Gastroesophageal sphincter (tissue), 4 donors: ENCODE measurements at regions not wholly inside any gene's neighbourhood (a gene's known extent, or its start where the extent isn't known, plus 50 kb on each side); places are given as distances from the start of the nearest gene placed in this dataset.

Experiments
- ATAC-seq: fragments of 150-250 bp; one replicate; pipeline ENCODE4 v1.9.1; 2016; ENCODE audit warnings: mild to moderate bottlenecking, moderate library complexity
- H3K27ac ChIP-seq, 4 donors: fragments of 200-600 bp; sonication (generic) in 3 of 4; 1 replicate in 3 of 4; 2 replicates in 1 of 4; pipeline ENCODE4 v1.5.1; 2016 to 2019
- H3K27me3 ChIP-seq: fragments of 200-600 bp; sonication (generic); one replicate; pipeline ENCODE4 v1.5.1; 2019
- H3K36me3 ChIP-seq, 2 donors: fragments of 200-600 bp; sonication (generic); one replicate each; pipeline ENCODE4 v1.5.1; 2019; ENCODE audit warnings: control low read depth in 1 of 2
- H3K4me1 ChIP-seq, 3 donors: fragments of 200-600 bp; sonication (generic); 1 replicate in 2 of 3; 2 replicates in 1 of 3; pipeline ENCODE4 v1.5.1; 2016 to 2019; ENCODE audit warnings: control low read depth in 2 of 3
- H3K4me3 ChIP-seq, 2 donors: fragments of 200-600 bp; sonication (generic); one replicate each; pipeline ENCODE4 v1.5.1; 2019; ENCODE audit warnings: mild to moderate bottlenecking in 1 of 2, moderate library complexity in 1 of 2
- H3K9me3 ChIP-seq, 3 donors: fragments of 200-600 bp; sonication (generic); one replicate each; pipeline ENCODE4 v1.5.1; 2017 to 2019; ENCODE audit warnings: control low read depth in 2 of 3
- CTCF ChIP-seq, 4 experiments: fragments of 200-600 bp in 2 of 4; fragments of 450-650 bp in 2 of 4; sonication (generic) in 1 of 4; IDR thresholded peaks; one replicate each; pipeline ENCODE4 v1.5.1; 2017 to 2019; ENCODE audit warnings: antibody characterized with exemption in 4 of 4, mild to moderate bottlenecking in 2 of 4, moderate library complexity in 2 of 4
- EP300 ChIP-seq: sonication (generic); formaldehyde crosslinking; IDR thresholded peaks from one replicate; pipeline ENCODE4 v1.6.1; 2017; ENCODE audit warnings: antibody characterized with exemption, mild to moderate bottlenecking
- POLR2A ChIP-seq, 2 donors: fragments of 450-650 bp; IDR thresholded peaks; one replicate each; pipeline ENCODE4 v1.6.1; 2017; ENCODE audit warnings: antibody characterized with exemption in 2 of 2, mild to moderate bottlenecking in 2 of 2, moderate library complexity in 1 of 2
- POLR2AphosphoS5 ChIP-seq: sonication (generic); formaldehyde crosslinking; IDR thresholded peaks from one replicate; pipeline ENCODE4 v1.6.1; 2017; ENCODE audit warnings: antibody characterized with exemption
- WGBS, 2 donors: methylation state at CpG; one replicate each; pipeline ENCODE4 v1.1.5; 2018; ENCODE audit warnings: low coverage in 1 of 2; 5-methylcytosine and 5-hydroxymethylcytosine counted together

- Histone ChIP-seq H3K36me3 (no peaks in the 10 kb centered on the region), H3K27me3 (no peaks in the 10 kb centered on the region), H3K9me3 (no peaks in the 10 kb centered on the region), H3K4me3 (no peak overlapping the region), H3K4me1 (peaks cover 0 to 22% (median 5%) of the 10 kb centered on the region in 3 donors), H3K27ac (no peak overlapping the region)
- no peak for TF ChIP-seq EP300
- no peak for TF ChIP-seq POLR2A (IDR thresholded peaks at IDR 0.05)
- TF ChIP-seq POLR2AphosphoS5 = no peak
- TF ChIP-seq CTCF (IDR thresholded peaks at IDR 0.05) = no peak
- no peak for ATAC-seq
- WGBS, 2 donors = 87 to 91% methylated on average over 9 to 11 of the region's 11 CpGs
Measured at GRCh38 chr2:100744184-100744583, 75.8 kb upstream of the NPAS2 start.

- Histone ChIP-seq H3K9me3 (no peaks in the 10 kb centered on the region), H3K27ac (no peak overlapping the region), H3K4me3 (no peak overlapping the region), H3K27me3 (no peaks in the 10 kb centered on the region), H3K36me3 (no peaks in the 10 kb centered on the region), H3K4me1 (peaks cover 0 to 22% (median 5%) of the 10 kb centered on the region in 3 donors)
- no peak for ATAC-seq
- TF ChIP-seq POLR2A (IDR thresholded peaks at IDR 0.05) = no peak
- no peak for TF ChIP-seq POLR2AphosphoS5
- no peak for TF ChIP-seq CTCF (IDR thresholded peaks at IDR 0.05)
- no peak for TF ChIP-seq EP300
- WGBS, 2 donors = 94% methylated on average over 4 of the region's 5 CpGs; no CpG with 5 or more reads in 1 of the 2 donors
Measured at GRCh38 chr2:100744589-100744988, 75.3 kb upstream of the NPAS2 start.

GRCh38 chr2:100745604-100746003 lies 74.3 kb upstream of the NPAS2 start:
- Histone ChIP-seq H3K9me3 (no peaks in the 10 kb centered on the region), H3K4me3 (no peak overlapping the region), H3K27ac (no peak overlapping the region), H3K4me1 (peaks cover 0 to 22% (median 5%) of the 10 kb centered on the region in 3 donors), H3K36me3 (no peaks in the 10 kb centered on the region), H3K27me3 (no peaks in the 10 kb centered on the region)
- TF ChIP-seq POLR2AphosphoS5 (no peak), POLR2A (IDR thresholded peaks at IDR 0.05) (no peak), CTCF (IDR thresholded peaks at IDR 0.05) (no peak), EP300 (no peak)
- 92 to 96% methylated on average over 4 of the region's 5 CpGs for WGBS, 2 donors
- no peak for ATAC-seq

- Histone ChIP-seq H3K27me3 (no peaks in the 10 kb centered on the region), H3K4me3 (no peak overlapping the region), H3K4me1 (peaks cover 0 to 21% (median 1%) of the 10 kb centered on the region in 3 donors), H3K36me3 (no peaks in the 10 kb centered on the region), H3K9me3 (no peaks in the 10 kb centered on the region), H3K27ac (no peak overlapping the region)
- TF ChIP-seq CTCF (IDR thresholded peaks at IDR 0.05) (no peak), EP300 (no peak), POLR2A (IDR thresholded peaks at IDR 0.05) (no peak), POLR2AphosphoS5 (no peak)
- ATAC-seq = no peak
- 83 to 100% methylated on average over 1 to 2 of the region's 2 CpGs for WGBS, 2 donors
Measured at GRCh38 chr2:100747551-100747950, 72.4 kb upstream of the NPAS2 start.

- Histone ChIP-seq H3K4me3 (no peak overlapping the region), H3K27me3 (no peaks in the 10 kb centered on the region), H3K36me3 (no peaks in the 10 kb centered on the region), H3K9me3 (no peaks in the 10 kb centered on the region), H3K27ac (no peak overlapping the region), H3K4me1 (peaks cover 0 to 21% (median 7%) of the 10 kb centered on the region in 3 donors)
- TF ChIP-seq CTCF (IDR thresholded peaks at IDR 0.05) (no peak), POLR2A (IDR thresholded peaks at IDR 0.05) (no peak), EP300 (no peak), POLR2AphosphoS5 (no peak)
- 78 to 87% methylated on average over 3 to 5 of the region's 5 CpGs for WGBS, 2 donors
- no peak for ATAC-seq
Measured at GRCh38 chr2:100747996-100748615, 71.8 kb upstream of the NPAS2 start.
